Amygdala (tissue), 56 donors: ENCODE measurements at regions not wholly inside any gene's neighbourhood (a gene's known extent, or its start where the extent isn't known, plus 50 kb on each side); places are given as distances from the start of the nearest gene placed in this dataset.

Experiments
- DNase-seq, 56 donors: peaks; one replicate each; lab custom pipeline; 2025; lab: John Stamatoyannopoulos, UW

- DNase-seq, result no peak
These were observed 383.2 kb upstream of the TBL1XR1 start for GRCh38 chr3:177580437-177580836.

GRCh38 chr3:177585271-177585670, 388.0 kb upstream of the TBL1XR1 start:
- DNase-seq, result no peak

GRCh38 chr3:177589041-177589650, 391.9 kb upstream of the TBL1XR1 start:
- DNase-seq, result no peak

- DNase-seq, result no peak
These were observed 392.7 kb upstream of the TBL1XR1 start for GRCh38 chr3:177589911-177590381.

GRCh38 chr3:177590826-177591225, 393.5 kb upstream of the TBL1XR1 start:
- DNase-seq, result no peak

- DNase-seq, result peak in 10 of 56 donors; percentile 3 to 48 (median 18)
These were observed 394.1 kb upstream of the TBL1XR1 start for GRCh38 chr3:177591379-177591778.

- DNase-seq, result no peak
These were observed 396.8 kb upstream of the TBL1XR1 start for GRCh38 chr3:177594096-177594495.

- DNase-seq, result no peak
These were observed 398.4 kb upstream of the TBL1XR1 start for GRCh38 chr3:177595530-177596188.

GRCh38 chr3:177596248-177596815, 399.1 kb upstream of the TBL1XR1 start:
- DNase-seq, result no peak

GRCh38 chr3:177596816-177597271, 399.6 kb upstream of the TBL1XR1 start:
- DNase-seq, result no peak

GRCh38 chr3:177597311-177598096, 400.2 kb upstream of the TBL1XR1 start:
- DNase-seq, result peak in 25 of 56 donors; percentile 2 to 71 (median 26)

GRCh38 chr3:177598097-177598833, 401.0 kb upstream of the TBL1XR1 start:
- no peak for DNase-seq

GRCh38 chr3:177599326-177599725, 402.0 kb upstream of the TBL1XR1 start:
- no peak for DNase-seq

- no peak for DNase-seq
These were observed 402.6 kb upstream of the TBL1XR1 start for GRCh38 chr3:177599837-177600236.

GRCh38 chr3:177600411-177600810, 403.1 kb upstream of the TBL1XR1 start:
- no peak for DNase-seq

GRCh38 chr3:177601152-177601551, 403.9 kb upstream of the TBL1XR1 start:
- DNase-seq, result no peak

GRCh38 chr3:177602601-177603147, 405.4 kb upstream of the TBL1XR1 start:
- DNase-seq, result no peak

- no peak for DNase-seq
These were observed 405.9 kb upstream of the TBL1XR1 start for GRCh38 chr3:177603148-177603603.

GRCh38 chr3:177604181-177604580, 406.9 kb upstream of the TBL1XR1 start:
- no peak for DNase-seq

GRCh38 chr3:177606891-177607290, 409.6 kb upstream of the TBL1XR1 start:
- no peak for DNase-seq
